ENCODE measurements at regions not wholly inside any gene's neighbourhood (a gene's known extent, or its start where the extent isn't known, plus 50 kb on each side); places are given as distances from the start of the nearest gene placed in this dataset.

DNA sequence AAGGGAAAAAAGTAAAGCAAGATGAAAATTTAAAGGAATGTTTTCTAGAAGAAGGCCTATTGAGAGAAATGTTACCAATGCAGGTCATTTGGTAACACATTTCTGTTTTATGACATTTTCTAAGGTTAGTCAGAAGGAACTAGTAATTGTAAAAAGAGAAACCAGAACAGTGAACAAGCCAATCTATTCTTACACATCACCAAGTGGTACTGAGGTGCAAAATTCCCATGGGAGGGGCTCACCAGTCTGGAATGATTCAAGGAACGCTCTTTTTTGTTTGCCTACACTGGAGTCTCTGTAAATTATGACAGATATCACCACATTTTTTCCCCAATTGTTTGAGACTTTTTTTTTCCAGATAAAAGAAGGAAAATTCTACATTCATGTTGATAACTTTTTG is 404.7 kb upstream of the CNKSR2 start:
- TF ChIP-seq ZNF791 (tag by site-specific recombination; IDR thresholded peaks at IDR 0.05) (no peak), ZNF76 (tag by site-specific recombination; IDR thresholded peaks at IDR 0.05; ENCODE audit: borderline replicate concordance, low read depth) (no peak), ZFP37 (tag by site-specific recombination; IDR thresholded peaks at IDR 0.05) (no peak), TCF7L2 (IDR thresholded peaks at IDR 0.05; ENCODE audit: borderline replicate concordance, low read depth, low read length) (no peak), ZNF544 (tag by site-specific recombination; IDR thresholded peaks at IDR 0.05) (no peak), ZNF274 (IDR thresholded peaks at IDR 0.05; ENCODE audit: low read length) (no peak), ZNF274 (tag by site-specific recombination; IDR thresholded peaks at IDR 0.05; ENCODE audit: borderline replicate concordance) (no peak), ZNF266 (tag by site-specific recombination; IDR thresholded peaks at IDR 0.05; ENCODE audit: low read depth) (no peak)
- TF ChIP-seq, protein P1, sequence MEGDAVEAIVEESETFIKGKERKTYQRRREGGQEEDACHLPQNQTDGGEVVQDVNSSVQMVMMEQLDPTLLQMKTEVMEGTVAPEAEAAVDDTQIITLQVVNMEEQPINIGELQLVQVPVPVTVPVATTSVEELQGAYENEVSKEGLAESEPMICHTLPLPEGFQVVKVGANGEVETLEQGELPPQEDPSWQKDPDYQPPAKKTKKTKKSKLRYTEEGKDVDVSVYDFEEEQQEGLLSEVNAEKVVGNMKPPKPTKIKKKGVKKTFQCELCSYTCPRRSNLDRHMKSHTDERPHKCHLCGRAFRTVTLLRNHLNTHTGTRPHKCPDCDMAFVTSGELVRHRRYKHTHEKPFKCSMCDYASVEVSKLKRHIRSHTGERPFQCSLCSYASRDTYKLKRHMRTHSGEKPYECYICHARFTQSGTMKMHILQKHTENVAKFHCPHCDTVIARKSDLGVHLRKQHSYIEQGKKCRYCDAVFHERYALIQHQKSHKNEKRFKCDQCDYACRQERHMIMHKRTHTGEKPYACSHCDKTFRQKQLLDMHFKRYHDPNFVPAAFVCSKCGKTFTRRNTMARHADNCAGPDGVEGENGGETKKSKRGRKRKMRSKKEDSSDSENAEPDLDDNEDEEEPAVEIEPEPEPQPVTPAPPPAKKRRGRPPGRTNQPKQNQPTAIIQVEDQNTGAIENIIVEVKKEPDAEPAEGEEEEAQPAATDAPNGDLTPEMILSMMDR (tag by site-specific recombination; IDR thresholded peaks at IDR 0.05): no peak
- TF ChIP-seq, protein P2, sequence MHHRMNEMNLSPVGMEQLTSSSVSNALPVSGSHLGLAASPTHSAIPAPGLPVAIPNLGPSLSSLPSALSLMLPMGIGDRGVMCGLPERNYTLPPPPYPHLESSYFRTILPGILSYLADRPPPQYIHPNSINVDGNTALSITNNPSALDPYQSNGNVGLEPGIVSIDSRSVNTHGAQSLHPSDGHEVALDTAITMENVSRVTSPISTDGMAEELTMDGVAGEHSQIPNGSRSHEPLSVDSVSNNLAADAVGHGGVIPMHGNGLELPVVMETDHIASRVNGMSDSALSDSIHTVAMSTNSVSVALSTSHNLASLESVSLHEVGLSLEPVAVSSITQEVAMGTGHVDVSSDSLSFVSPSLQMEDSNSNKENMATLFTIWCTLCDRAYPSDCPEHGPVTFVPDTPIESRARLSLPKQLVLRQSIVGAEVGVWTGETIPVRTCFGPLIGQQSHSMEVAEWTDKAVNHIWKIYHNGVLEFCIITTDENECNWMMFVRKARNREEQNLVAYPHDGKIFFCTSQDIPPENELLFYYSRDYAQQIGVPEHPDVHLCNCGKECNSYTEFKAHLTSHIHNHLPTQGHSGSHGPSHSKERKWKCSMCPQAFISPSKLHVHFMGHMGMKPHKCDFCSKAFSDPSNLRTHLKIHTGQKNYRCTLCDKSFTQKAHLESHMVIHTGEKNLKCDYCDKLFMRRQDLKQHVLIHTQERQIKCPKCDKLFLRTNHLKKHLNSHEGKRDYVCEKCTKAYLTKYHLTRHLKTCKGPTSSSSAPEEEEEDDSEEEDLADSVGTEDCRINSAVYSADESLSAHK (tag by site-specific recombination; IDR thresholded peaks at IDR 0.05): no peak
- TF ChIP-seq, protein P3, sequence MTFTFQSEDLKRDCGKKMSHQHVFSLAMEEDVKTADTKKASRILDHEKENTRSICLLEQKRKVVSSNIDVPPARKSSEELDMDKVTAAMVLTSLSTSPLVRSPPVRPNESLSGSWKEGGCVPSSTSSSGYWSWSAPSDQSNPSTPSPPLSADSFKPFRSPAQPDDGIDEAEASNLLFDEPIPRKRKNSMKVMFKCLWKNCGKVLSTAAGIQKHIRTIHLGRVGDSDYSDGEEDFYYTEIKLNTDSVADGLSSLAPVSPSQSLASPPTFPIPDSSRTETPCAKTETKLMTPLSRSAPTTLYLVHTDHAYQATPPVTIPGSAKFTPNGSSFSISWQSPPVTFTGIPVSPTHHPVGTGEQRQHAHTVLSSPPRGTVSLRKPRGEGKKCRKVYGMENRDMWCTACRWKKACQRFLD (tag by site-specific recombination; IDR thresholded peaks at IDR 0.05): no peak
